B cell (primary cell): ENCODE measurements at regions not wholly inside any gene's neighbourhood (a gene's known extent, or its start where the extent isn't known, plus 50 kb on each side); places are given as distances from the start of the nearest gene placed in this dataset.

ENCODE experiments used
- ATAC-seq: fragments of 200-7000 bp; cut with Tn5 transposase; one replicate; pipeline ENCODE4 v1.10.0; 2021; ENCODE audit warnings: low read depth, mild to moderate bottlenecking, moderate number of reproducible peaks, moderate library complexity
- CTCF ChIA-PET: fragments of 350-600 bp; sonication (Branson Sonifier 250); formaldehyde crosslinking; loops from one replicate; lab custom pipeline; 2021; ENCODE audit warnings: antibody characterized with exemption, inconsistent platforms; lab: Charles Lee
- POLR2A ChIA-PET: fragments of 350-600 bp; sonication (Branson Sonifier 250); formaldehyde crosslinking; loops from one replicate; lab custom pipeline; 2021; ENCODE audit warnings: antibody characterized with exemption; lab: Charles Lee
- DNase-seq: peaks from one replicate; pipeline ENCODE4 v3.0.0; 2013
- H2AFZ ChIP-seq: 2 replicates; pipeline ENCODE4 v1.6.1; 2012; ENCODE audit warnings: mild to moderate bottlenecking, low read depth, low read length; ENCODE audit not compliant: insufficient read depth, poor library complexity, severe bottlenecking
- H3K27ac ChIP-seq, 2 donors: 1 replicate in 1 of 2; 2 replicates in 1 of 2; pipeline ENCODE4 v1.5.1; 2012 to 2013; ENCODE audit warnings: low read length in 2 of 2, mild to moderate bottlenecking in 2 of 2, moderate library complexity in 1 of 2
- H3K27me3 ChIP-seq, 4 experiments: fragments of 200-600 bp in 1 of 4; sonication (generic) in 1 of 4; replicated peaks in 1 of 4; 1 replicate in 2 of 4; 2 replicates in 2 of 4; pipeline versions ENCODE4 v1.6.1 to v1.7.0; 2013 to 2016; ENCODE audit warnings: low read length in 3 of 4, mild to moderate bottlenecking in 2 of 4, mixed read lengths in 1 of 4, moderate library complexity in 1 of 4; ENCODE audit not compliant: insufficient read depth in 4 of 4, control insufficient read depth in 3 of 4; ENCODE audit errors: control extremely low read depth in 1 of 4
- H3K36me3 ChIP-seq, 2 experiments: replicated peaks in 1 of 2; 1 replicate in 1 of 2; 2 replicates in 1 of 2; pipeline versions ENCODE4 v1.6.1 to v1.7.1; 2013; ENCODE audit warnings: low read length in 1 of 2; ENCODE audit not compliant: insufficient read depth in 2 of 2, control insufficient read depth in 1 of 2; ENCODE audit errors: control extremely low read depth in 1 of 2, extremely low read depth in 1 of 2
- H3K4me1 ChIP-seq, 2 donors: fragments of 200-600 bp in 1 of 2; sonication (generic) in 1 of 2; 1 replicate in 1 of 2; 2 replicates in 1 of 2; pipeline versions ENCODE4 v1.5.1 to v1.6.1; 2013 to 2017; ENCODE audit warnings: low read length in 2 of 2; ENCODE audit not compliant: control insufficient read depth in 2 of 2, insufficient read depth in 2 of 2
- H3K4me2 ChIP-seq: replicated peaks from 2 replicates; pipeline ENCODE3; 2012; ENCODE audit warnings: mild to moderate bottlenecking, low read depth, low read length; ENCODE audit not compliant: poor library complexity, severe bottlenecking
- H3K4me3 ChIP-seq, 5 experiments: fragments of 200-600 bp in 1 of 5; sonication (generic) in 1 of 5; 1 replicate in 3 of 5; 2 replicates in 2 of 5; pipeline versions ENCODE4 v1.5.1 to v1.7.0; 2011 to 2016; ENCODE audit warnings: low read length in 4 of 5, mild to moderate bottlenecking in 4 of 5, low read depth in 2 of 5, control low read depth in 1 of 5, moderate library complexity in 1 of 5; ENCODE audit not compliant: insufficient read depth in 1 of 5; ENCODE audit errors: control extremely low read depth in 1 of 5, extremely low read depth in 1 of 5
- H3K79me2 ChIP-seq: fragments of 200-600 bp; sonication (generic); one replicate; pipeline ENCODE4 v1.6.0; 2016; ENCODE audit warnings: low read length; ENCODE audit not compliant: control insufficient read depth, insufficient read depth
- H3K9ac ChIP-seq: fragments of 200-600 bp; sonication (generic); 2 replicates; pipeline ENCODE4 v1.6.1; 2017; ENCODE audit warnings: mild to moderate bottlenecking, low read length, moderate library complexity
- H3K9me3 ChIP-seq, 3 donors: one replicate each; pipeline versions ENCODE4 v1.6.1 to v1.7.1; 2013; ENCODE audit warnings: low read length in 2 of 3; ENCODE audit not compliant: control insufficient read depth in 2 of 3, insufficient read depth in 1 of 3; ENCODE audit errors: control extremely low read depth in 1 of 3
- H4K20me1 ChIP-seq: 2 replicates; pipeline ENCODE4 v1.6.0; 2012; ENCODE audit warnings: mild to moderate bottlenecking, low read length; ENCODE audit not compliant: insufficient read depth, control insufficient read depth, poor library complexity, severe bottlenecking
- H3K27ac Mint-ChIP-seq: one replicate; pipeline ENCODE4 v1.8.0; 2021; ENCODE audit warnings: mixed read lengths
- H3K27me3 Mint-ChIP-seq: one replicate; pipeline ENCODE4 v1.8.0; 2021; ENCODE audit warnings: mixed read lengths
- H3K4me1 Mint-ChIP-seq: one replicate; pipeline ENCODE4 v1.8.0; 2021; ENCODE audit warnings: mixed read lengths
- H3K4me3 Mint-ChIP-seq: one replicate; pipeline ENCODE4 v1.8.0; 2021; ENCODE audit warnings: mixed read lengths
- H3K9me3 Mint-ChIP-seq: one replicate; pipeline ENCODE4 v1.8.0; 2022; ENCODE audit warnings: mixed read lengths; ENCODE audit not compliant: insufficient read depth
- EZH2 ChIP-seq: IDR thresholded peaks from 2 replicates; pipeline ENCODE4 v1.6.1; 2012; ENCODE audit warnings: borderline replicate concordance, low read depth, mild to moderate bottlenecking, moderate library complexity, low read length; ENCODE audit not compliant: insufficient read depth, poor library complexity, severe bottlenecking
- WGBS: methylation state at CpG from one replicate; pipeline ENCODE4 v1.1.5; 2013; ENCODE audit warnings: missing lambda C conversion rate; ENCODE audit not compliant: insufficient coverage; 5-methylcytosine and 5-hydroxymethylcytosine counted together
- intact Hi-C: fragments of 100-400 bp; cut with micrococcal nuclease; formaldehyde crosslinking; loops from one replicate; pipeline ENCODE4 v1.10.0; 2022
- TF ChIP-seq, protein P1 (sequence below): fragments of 200-600 bp; IDR thresholded peaks from one replicate; pipeline ENCODE4 v1.8.0; 2022; ENCODE audit warnings: antibody characterized with exemption, mild to moderate bottlenecking

DNA sequence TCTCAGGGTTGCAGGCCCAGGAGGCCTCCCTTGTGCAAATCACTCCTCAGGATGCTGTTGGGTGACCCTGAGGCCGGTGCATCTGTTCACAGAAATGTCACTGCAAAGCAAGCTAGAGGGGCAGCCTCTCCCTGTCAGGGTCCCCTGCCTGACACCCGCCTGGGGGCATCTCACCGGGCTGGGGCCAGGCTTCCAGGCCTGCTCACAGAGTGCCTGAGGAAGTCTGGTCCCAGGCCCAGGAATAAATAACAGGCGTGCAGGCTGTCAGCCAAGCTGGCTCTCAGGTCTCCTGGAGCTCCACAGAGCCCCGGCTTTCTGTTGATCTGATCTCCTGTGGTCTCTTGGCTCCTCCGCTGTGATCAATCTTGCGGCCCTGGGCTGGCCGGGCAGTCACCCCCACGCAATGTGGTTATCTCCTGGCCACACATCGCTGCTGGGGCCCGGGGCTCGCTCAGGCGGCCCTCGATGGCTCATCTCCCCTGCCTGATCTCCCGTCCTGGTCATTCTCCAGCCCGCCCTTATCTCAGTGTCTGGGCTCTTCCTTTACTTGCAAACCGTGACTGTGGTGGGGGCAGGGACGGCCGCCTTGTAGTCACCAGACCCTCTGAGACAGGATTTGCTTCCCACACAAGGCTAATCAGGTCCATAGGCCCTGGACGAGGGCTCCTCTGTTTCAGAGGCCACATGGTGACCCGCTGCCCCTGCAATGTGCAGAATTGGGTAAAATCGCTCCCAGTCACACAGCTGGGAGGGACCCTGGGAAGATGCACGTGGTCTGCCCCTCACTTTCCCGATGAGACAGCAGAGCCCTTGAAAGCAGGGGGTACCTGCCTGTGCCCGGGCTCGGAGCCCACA is 231.2 kb upstream of the GSE1 start:
- no peak overlapping the region for H3K27ac ChIP-seq
- no peak for ATAC-seq
- Mint-ChIP-seq H3K9me3 (no peaks in the 10 kb centered on the region), H3K27ac (no peak overlapping the region), H3K27me3 (peaks cover 24% of the 10 kb centered on the region), H3K4me3 (no peak overlapping the region), H3K4me1 (no peaks in the 10 kb centered on the region)
- no peak overlapping the region for H3K9ac ChIP-seq
- 67% methylated on average over 23 of the region's 26 CpGs for WGBS
- H4K20me1 ChIP-seq = no peaks in the 10 kb centered on the region
- intact Hi-C loops = no loop called here
- H3K4me3 ChIP-seq = no peak overlapping the region
- POLR2A ChIA-PET = no interaction called here
- H2AFZ ChIP-seq = no peak overlapping the region
- H3K4me1 ChIP-seq = no peaks in the 10 kb centered on the region
- no peaks in the 10 kb centered on the region for H3K9me3 ChIP-seq
- CTCF ChIA-PET = no interaction called here
- no peaks in the 10 kb centered on the region for H3K36me3 ChIP-seq
- peaks cover 0 to 31% (median 3%) of the 10 kb centered on the region in 4 experiments for H3K27me3 ChIP-seq
- DNase-seq = no peak
- H3K79me2 ChIP-seq = no peaks in the 10 kb centered on the region
- H3K4me2 ChIP-seq = no peak overlapping the region
- TF ChIP-seq, protein P1, sequence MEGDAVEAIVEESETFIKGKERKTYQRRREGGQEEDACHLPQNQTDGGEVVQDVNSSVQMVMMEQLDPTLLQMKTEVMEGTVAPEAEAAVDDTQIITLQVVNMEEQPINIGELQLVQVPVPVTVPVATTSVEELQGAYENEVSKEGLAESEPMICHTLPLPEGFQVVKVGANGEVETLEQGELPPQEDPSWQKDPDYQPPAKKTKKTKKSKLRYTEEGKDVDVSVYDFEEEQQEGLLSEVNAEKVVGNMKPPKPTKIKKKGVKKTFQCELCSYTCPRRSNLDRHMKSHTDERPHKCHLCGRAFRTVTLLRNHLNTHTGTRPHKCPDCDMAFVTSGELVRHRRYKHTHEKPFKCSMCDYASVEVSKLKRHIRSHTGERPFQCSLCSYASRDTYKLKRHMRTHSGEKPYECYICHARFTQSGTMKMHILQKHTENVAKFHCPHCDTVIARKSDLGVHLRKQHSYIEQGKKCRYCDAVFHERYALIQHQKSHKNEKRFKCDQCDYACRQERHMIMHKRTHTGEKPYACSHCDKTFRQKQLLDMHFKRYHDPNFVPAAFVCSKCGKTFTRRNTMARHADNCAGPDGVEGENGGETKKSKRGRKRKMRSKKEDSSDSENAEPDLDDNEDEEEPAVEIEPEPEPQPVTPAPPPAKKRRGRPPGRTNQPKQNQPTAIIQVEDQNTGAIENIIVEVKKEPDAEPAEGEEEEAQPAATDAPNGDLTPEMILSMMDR = no peak
- TF ChIP-seq EZH2 = no peak

DNA sequence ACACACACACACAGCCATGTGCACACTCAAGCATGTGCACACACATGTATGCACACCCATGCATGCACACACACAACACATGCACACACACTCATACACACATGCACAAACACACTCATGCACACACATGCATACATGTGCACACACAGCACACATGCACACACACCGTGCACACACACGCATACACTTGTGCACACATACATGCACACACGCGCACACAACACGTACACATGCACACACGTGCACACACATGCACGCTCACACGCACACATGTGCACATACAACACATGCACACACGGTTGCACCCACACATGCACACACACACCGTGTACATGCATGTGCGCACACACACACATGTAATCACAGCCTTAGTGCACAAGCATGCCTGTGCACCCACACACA is 230.4 kb upstream of the GSE1 start:
- intact Hi-C loops = no loop called here
- no peak overlapping the region for H3K9ac ChIP-seq

More for the DNA sequence above, 230.4 kb upstream of the GSE1 start:
- Histone ChIP-seq H3K4me1 (no peaks in the 10 kb centered on the region), H3K79me2 (no peaks in the 10 kb centered on the region), H3K4me3 (no peak overlapping the region), H3K4me2 (no peak overlapping the region), H4K20me1 (no peaks in the 10 kb centered on the region), H3K36me3 (no peaks in the 10 kb centered on the region), H3K27me3 (peaks cover 0 to 24% (median 4%) of the 10 kb centered on the region in 4 experiments), H3K27ac (no peak overlapping the region), H3K9me3 (no peaks in the 10 kb centered on the region), H2AFZ (no peak overlapping the region)
- no peak overlapping the region for H3K27ac Mint-ChIP-seq
- H3K4me1 Mint-ChIP-seq = no peaks in the 10 kb centered on the region
- POLR2A ChIA-PET = no interaction called here
- no peaks in the 10 kb centered on the region for H3K9me3 Mint-ChIP-seq
- H3K27me3 Mint-ChIP-seq = peaks cover 25% of the 10 kb centered on the region
- TF ChIP-seq EZH2 = no peak
- TF ChIP-seq, protein P1 = no peak
- over 99% methylated on average over 11 of the region's 11 CpGs for WGBS
- CTCF ChIA-PET = no interaction called here
- H3K4me3 Mint-ChIP-seq = no peak overlapping the region
- ATAC-seq (no peak), DNase-seq (no peak)
